ENCODE measurements at regions not wholly inside any gene's neighbourhood (a gene's known extent, or its start where the extent isn't known, plus 50 kb on each side); places are given as distances from the start of the nearest gene placed in this dataset.

DNA sequence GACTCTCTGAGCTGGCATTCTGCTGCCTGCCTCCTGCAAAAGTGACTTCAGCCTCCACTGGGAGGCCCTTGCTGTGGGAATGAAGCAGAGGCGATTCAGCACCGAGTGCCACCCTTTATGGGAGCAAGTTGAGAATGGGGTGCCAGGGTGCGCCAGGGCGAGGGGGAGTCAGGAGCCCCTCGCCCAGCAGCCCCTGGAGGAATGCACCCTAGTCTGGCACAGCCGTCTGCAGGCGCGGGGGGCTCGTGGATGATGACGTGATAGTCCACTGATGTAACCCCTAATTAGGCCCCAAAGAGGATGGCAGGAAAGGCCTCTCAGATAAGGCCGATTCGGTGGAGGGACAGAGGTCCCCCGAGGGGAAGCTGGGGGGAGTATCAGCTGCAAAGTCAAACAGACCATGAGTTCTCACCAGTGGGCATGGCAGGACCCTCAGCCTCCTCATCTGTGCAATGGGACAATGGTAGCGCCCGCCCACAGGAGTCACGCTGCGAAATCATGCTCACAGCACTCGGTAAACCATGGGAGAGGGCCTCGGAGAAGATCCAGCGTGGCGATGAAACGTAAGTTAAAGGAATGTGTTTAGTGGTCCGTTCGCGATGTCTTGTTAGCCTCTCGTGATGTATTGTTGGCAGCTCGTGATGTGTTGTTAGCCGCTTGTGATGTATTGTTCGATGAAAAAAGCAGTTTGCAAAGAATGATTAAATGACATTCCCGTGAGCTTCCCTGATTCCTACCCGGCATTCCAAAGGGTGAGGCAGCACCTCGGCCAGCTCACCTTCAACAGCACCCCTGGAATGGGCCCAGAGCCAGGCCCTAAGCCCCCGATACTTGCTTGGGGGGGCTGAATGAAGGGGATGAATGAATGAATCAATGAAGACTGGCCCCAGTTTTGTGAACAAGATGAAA, 49.7 kb upstream of the NOTCH1 start:
- TF ChIP-seq, protein P1, sequence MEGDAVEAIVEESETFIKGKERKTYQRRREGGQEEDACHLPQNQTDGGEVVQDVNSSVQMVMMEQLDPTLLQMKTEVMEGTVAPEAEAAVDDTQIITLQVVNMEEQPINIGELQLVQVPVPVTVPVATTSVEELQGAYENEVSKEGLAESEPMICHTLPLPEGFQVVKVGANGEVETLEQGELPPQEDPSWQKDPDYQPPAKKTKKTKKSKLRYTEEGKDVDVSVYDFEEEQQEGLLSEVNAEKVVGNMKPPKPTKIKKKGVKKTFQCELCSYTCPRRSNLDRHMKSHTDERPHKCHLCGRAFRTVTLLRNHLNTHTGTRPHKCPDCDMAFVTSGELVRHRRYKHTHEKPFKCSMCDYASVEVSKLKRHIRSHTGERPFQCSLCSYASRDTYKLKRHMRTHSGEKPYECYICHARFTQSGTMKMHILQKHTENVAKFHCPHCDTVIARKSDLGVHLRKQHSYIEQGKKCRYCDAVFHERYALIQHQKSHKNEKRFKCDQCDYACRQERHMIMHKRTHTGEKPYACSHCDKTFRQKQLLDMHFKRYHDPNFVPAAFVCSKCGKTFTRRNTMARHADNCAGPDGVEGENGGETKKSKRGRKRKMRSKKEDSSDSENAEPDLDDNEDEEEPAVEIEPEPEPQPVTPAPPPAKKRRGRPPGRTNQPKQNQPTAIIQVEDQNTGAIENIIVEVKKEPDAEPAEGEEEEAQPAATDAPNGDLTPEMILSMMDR (IDR thresholded peaks at IDR 0.05): no peak
- TF ChIP-seq EZH2 (IDR thresholded peaks at IDR 0.05; ENCODE audit: borderline replicate concordance, insufficient read depth, low read depth, low read length, poor library complexity, severe bottlenecking): no peak

Measured in B cell (primary cell).